DMS114 treated with DMSO at 0.1 percent for 48 hours (cell line): ENCODE measurements at regions not wholly inside any gene's neighbourhood (a gene's known extent, or its start where the extent isn't known, plus 50 kb on each side); places are given as distances from the start of the nearest gene placed in this dataset.

Experiments
- DNase-seq: peaks from one replicate; lab custom pipeline; 2025; ENCODE audit not compliant: unreplicated experiment; lab: John Stamatoyannopoulos, UW

GRCh38 chr2:33777786-33778185, 178.7 kb upstream of the FAM98A start:
- no peak for DNase-seq

GRCh38 chr2:33775306-33775705, 176.2 kb upstream of the FAM98A start:
- DNase-seq: no peak

- DNase-seq: no peak
Observed at GRCh38 chr2:33770023-33770422, 170.9 kb upstream of the FAM98A start.

DNA sequence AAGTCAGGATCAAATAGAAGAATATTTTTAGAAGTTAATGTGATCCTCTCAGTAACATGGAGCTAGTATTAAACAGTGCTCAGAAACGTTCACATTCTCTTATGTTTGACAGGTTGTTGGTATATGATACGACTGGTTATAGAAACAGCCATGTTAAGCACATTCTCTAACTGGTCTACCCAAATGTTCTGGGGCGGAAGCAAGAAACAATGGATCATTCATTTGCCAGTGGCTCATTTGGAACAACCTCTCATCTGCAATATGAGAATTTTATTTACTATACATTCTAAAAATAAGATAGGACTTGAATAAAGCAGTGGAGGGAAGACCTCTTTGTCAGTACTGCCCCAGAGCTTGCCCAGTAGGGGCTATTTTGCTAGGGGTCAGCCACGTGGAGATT, 167.1 kb upstream of the FAM98A start:
- no peak for DNase-seq

GRCh38 chr2:33765122-33765521, 166.0 kb upstream of the FAM98A start:
- DNase-seq: no peak

GRCh38 chr2:33764551-33764950, 165.5 kb upstream of the FAM98A start:
- DNase-seq: no peak

DNA sequence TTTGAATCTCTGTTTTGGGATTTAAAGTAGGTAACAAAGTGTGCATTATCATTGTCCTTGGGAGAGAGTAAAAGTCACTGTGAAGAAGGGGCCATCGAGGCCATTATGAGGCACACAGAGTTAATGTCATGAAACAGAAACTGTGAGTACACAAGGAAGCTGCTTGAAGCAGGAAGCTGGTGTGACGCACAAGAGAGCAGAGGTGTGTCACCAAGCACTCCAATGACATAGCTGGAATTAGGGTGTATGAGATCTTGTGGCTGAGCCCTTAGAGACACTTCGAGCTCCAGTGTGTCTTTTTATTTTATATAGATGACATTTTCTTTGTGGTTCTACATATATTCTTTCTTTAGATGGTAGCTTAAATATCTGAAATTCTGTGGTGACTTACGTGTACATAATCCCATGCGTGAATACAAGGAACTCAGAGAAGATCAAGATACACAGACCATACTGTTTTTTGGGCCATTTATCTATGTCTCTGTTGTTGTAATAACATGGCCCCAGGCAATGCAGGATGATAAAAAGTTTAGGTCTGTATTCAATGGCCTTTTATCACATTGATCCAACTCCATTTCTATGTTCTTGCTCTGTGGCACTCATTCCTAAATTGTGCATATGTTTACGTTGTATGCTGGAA, 164.7 kb upstream of the FAM98A start:
- no peak for DNase-seq

- no peak for DNase-seq
Observed at GRCh38 chr2:33762636-33763035, 163.5 kb upstream of the FAM98A start.

DNA sequence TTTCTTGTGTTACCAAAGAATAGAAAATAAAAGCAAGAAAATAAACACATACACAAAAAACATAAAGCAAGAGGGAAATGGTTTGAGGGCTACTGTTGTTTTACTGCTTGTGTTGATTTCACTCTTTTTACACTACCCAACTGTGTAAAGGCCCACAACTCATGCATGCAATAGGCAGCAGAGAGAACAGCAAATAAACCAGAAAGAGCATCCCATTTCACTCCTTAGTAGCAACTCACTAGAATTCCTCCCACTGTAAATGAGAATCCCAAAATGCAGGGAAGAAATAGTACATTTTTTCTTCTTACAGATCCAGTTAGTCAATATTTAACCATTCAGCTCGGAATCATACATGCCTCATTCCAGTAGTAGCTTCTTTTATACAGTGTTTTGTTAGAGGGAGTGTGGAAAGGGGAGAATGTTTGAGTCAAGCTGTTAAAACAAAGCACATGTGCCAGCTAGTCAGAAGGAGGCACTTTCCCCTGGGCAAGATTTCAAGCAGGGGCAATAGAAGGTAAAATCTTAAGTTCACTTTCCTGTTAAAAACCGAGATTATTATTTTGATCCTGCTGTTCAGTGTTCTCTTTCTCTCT, 147.2 kb upstream of the FAM98A start:
- no peak for DNase-seq

GRCh38 chr2:33735096-33735495, 136.0 kb upstream of the FAM98A start:
- DNase-seq: no peak

DNA sequence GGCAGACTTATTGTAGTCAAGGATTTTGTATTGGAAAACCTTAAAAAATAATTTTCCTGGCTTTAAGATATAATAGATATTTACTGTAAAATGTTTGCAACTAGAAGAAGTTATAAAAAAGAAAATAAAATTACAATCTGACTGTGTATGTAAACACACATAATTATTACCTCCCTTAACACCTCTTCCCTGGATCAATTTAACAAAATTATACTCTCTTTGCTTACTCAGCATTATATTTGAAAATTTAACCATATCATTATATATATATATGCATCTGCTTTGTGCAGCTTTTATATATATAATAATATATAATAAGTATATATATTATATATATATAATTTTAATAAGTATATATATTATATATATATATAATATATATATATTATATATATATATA, 131.7 kb upstream of the FAM98A start:
- DNase-seq: no peak

DNA sequence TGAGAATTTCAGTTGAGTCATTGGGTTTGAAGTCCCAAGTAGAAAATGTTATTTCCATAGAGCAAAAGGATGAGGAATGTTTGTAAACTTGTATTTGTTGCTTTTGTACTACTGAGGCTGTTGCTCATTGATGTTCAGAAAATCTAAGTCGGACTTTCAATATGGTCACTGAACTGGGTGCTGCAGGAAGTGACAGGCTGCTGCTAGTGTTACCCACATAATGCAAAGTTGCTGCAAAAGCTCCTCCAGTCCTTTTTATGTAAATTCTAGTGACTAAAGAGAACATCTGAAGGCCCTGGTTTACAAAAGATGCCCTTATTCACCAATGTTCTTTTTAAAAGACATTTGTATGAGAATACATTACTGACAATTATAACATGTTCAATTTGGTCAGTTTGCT, 131.1 kb upstream of the FAM98A start:
- DNase-seq: no peak

- DNase-seq: no peak
Observed at GRCh38 chr2:33729353-33729752, 130.3 kb upstream of the FAM98A start.

DNA sequence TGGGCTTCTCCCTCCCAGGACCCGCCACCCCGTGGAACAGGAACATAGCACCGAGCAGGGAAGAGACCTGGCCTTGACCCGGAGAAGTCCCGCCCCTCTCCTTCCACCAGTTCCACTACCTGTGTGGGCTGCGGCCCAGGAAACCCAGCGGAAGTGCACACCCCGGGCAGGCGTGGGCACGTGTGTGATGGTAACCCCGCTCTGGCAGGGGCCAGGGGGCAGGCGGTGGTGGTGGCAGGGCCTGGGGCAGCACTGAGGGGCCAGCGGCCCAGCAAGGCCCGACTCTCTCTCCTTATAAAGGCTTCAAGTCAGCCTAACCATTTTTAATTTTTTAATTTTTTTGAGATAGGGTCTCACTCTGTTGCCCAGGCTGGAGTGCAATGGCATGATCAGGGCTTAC, 129.0 kb upstream of the FAM98A start:
- DNase-seq: no peak

GRCh38 chr2:33727361-33728032, 128.4 kb upstream of the FAM98A start:
- DNase-seq: no peak

GRCh38 chr2:33726415-33726814, 127.3 kb upstream of the FAM98A start:
- no peak for DNase-seq

GRCh38 chr2:33723329-33723728, 124.2 kb upstream of the FAM98A start:
- DNase-seq: no peak

GRCh38 chr2:33719067-33719466, 120.0 kb upstream of the FAM98A start:
- DNase-seq: no peak

- DNase-seq: no peak
Observed at GRCh38 chr2:33712674-33713073, 113.6 kb upstream of the FAM98A start.

DNA sequence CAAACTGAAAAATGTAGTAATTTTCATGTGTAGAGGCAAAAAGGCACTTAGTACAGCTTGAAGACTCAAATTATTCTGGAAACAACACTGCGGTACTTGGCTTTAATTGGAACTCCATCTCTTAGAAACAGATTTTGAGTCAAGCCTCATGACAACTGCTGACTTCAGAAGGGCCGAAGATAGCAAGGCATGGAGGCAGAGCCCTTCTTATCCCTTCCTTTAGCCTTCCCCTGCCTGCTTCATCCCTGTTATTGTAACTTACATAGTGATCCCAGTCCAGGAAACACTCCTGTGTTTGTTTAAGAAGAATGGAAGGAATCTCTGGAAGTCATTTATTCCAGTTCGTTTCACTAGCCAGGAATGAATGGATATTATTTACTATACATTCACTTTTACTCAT, 110.9 kb upstream of the FAM98A start:
- no peak for DNase-seq

DNA sequence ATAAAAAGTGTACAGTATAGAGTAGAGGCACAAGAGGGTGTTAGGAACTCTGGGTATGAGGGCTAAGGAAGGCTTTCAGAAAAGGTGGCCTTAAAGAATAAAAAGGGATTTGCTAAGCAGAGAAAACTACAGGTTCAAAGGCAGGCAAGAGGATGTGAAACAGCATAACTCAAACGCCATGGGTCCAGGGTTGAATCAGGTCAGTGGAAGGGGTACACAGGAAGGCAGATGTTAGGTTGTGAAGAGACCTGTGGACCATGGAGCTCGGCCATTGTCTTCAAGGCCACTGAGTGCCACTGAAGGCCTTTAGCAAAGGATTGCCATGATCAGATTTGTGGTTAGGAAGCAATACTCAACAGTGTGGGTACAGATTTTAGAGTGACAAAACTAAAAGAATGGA, 108.2 kb upstream of the FAM98A start:
- no peak for DNase-seq

GRCh38 chr2:33706410-33706809, 107.3 kb upstream of the FAM98A start:
- no peak for DNase-seq

- no peak for DNase-seq
Observed at GRCh38 chr2:33704406-33704855, 105.3 kb upstream of the FAM98A start.
